ENCODE measurements at regions not wholly inside any gene's neighbourhood (a gene's known extent, or its start where the extent isn't known, plus 50 kb on each side); places are given as distances from the start of the nearest gene placed in this dataset.

- no peak for TF ChIP-seq CTCF (conservative IDR thresholded peaks at IDR 0.05 in 1 of 2, IDR thresholded peaks at IDR 0.05 in 1 of 2; ENCODE audit: extremely low read depth in 1 of 2, insufficient read depth in 1 of 2, low read depth in 1 of 2, low read length in 2 of 2)
- no peak for TF ChIP-seq EZH2 (IDR thresholded peaks at IDR 0.05; ENCODE audit: borderline replicate concordance, low read length)
These were observed 1226.0 kb downstream of the CDH8 start for GRCh38 chr16:60810250-60810649.
